ENCODE measurements at regions not wholly inside any gene's neighbourhood (a gene's known extent, or its start where the extent isn't known, plus 50 kb on each side); places are given as distances from the start of the nearest gene placed in this dataset.
"Not testable (repeated sequence)": the region's sequence is repeated elsewhere in the genome, so short reads cannot be mapped to it uniquely, and the experiment has no call there.

GRCh38 chr3:3433711-3434110 lies 254.2 kb upstream of the CRBN start:
- no peak for DNase-seq

- no peak for DNase-seq
Measured at GRCh38 chr3:3429841-3430240, 250.3 kb upstream of the CRBN start.

DNA sequence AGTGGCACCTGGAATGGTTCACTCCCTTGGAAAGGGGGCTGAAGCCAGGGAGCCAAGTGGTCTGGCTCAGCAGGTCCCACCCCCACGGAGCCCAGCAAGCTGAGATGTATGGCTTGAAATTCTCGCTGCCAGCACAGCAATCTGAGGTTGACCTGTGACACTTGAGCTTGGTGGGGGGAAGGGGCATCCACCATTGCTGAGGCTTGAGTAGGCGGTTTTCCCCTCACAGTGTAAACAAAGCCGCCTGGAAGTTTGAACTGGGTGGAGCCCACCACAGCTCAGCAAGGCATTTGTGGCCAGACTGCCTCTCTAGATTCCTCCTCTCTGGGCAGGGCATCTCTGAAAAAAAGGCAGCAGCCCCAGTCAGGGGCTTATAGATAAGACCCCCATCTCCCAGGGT lies 228.2 kb upstream of the CRBN start:
- not testable (repeated sequence) for DNase-seq

DNA sequence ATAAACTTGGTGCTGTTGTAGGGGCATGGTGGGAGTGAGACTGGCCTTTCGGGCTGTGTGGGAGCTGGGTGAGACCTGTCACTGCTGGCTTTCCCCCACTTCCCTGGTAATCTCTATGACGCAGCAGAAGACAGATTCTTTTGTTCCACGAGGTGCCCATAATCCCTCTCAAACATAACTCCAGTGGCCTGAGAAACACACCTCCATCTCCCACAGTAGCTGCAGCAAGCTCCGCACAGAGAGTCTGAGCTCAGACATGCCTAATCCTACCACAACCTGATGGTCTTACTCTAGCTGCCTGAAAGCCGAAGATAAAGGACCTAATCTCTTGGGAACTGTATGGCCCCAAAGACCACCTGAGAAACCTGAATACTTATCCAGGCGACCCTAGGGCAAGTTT lies 225.6 kb upstream of the CRBN start:
- no peak for DNase-seq

- no peak for DNase-seq
Measured at GRCh38 chr3:3403700-3404099, 224.2 kb upstream of the CRBN start.

- DNase-seq, result no peak
Measured at GRCh38 chr3:3392946-3393345, 213.5 kb upstream of the CRBN start.

- DNase-seq, result no peak
Measured at GRCh38 chr3:3383461-3383860, 204.0 kb upstream of the CRBN start.

DNA sequence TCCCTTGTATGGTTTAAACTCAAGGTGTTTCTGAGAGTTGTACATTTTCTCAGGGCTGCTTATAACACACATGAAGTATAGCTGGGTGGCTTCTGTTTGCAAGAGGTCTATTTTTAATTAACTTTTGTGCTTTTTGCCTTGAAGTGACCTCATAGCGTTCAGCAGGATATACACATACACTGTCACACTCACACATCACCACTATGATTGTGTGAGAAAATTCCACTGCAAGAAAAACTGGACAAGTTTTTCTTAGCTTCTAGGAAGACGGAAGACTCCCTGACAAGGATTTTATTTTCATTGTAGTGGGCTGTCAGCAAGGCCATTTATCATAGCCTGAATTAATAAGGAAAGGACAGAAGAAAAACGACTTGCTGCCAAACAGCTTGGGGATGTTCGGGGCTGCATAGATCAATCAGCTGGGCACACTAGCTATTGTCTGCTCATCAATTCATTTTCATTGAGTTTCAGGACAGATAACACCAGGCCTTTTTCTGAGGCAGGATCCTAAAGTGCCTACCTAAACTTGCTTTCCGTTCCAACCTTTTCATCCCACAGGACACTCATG lies 192.8 kb upstream of the CRBN start:
- no peak for DNase-seq

DNA sequence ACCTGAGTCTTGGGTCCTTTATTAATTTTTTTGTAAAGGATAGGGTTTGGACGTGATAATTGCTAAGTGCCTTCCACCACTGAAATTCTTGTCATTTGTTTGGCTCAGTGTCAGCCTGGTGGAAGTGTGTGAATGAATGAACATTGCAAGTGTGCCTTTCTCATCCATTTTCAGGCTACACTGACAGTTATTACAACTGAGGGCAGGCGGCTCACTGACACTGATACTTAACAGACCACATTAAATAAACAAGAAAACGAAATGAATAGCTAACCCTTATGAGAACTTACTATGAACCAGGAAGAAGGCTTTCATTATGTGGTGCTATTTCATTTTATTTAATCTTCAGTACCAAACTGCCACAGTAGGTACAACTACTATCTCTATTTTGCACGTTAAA lies 188.8 kb upstream of the CRBN start:
- DNase-seq, result no peak

DNA sequence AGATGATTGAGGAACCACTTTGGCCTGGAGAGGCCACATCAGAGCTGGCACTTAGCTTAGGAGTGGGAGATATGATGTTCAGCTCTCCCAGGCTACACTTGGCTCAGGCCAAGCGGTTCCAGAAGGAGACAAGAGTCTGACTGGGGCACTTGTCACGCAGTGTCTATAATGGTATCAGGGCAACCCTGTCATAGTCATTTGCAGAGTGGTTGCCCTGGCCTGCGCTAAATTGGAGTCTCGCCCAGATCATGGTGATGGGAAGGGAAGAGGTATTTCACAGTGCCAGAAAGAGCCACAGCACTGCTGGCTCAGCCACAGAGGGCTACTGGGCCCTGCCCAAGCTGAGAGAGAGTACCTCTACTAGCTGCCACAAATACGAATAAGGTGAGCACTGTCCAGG lies 186.9 kb upstream of the CRBN start:
- peak; percentile 38 for DNase-seq

- DNase-seq, result no peak
Measured at GRCh38 chr3:3365716-3366115, 186.2 kb upstream of the CRBN start.

DNA sequence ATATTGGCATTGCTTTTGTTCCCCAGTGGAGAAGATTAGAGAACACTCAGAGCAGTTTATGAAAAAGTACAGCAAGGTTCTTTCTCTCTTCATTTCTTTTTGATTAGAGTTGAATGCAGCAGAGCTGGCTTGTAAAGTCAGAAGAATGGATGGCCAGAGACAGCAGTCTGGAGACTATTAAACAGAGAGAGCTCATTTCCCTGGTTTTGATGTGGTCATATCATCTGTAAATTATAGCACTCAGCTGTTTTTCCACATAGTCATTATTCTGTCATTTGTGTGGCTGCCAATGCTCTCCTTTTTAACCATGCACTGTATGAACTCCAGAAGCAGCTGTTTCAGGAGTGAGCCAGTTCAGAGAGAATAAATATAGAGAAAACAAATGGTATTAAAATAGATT lies 177.4 kb upstream of the CRBN start:
- DNase-seq, result no peak

- no peak for DNase-seq
Measured at GRCh38 chr3:3355442-3355841, 176.0 kb upstream of the CRBN start.

- DNase-seq, result no peak
Measured at GRCh38 chr3:3353153-3353552, 173.7 kb upstream of the CRBN start.

DNA sequence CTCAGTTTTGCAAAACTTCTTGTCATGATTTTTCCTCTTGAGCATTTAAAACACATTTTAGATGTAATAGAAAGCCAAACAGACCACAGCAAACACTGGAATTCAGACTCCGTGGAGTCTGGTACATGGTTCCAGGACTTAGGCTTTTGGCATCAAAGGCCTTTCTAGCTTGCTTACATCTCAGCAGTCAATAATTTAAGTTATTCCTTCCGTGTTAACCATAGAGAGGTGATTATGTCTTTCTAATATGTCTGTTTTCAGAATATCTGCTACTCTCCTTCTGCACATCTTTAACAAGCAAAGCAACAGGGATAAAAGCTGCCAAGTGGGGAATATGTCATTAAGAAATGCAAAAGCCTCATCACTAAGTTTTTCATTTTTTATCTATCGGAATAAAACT lies 171.7 kb upstream of the CRBN start:
- DNase-seq, result no peak

DNA sequence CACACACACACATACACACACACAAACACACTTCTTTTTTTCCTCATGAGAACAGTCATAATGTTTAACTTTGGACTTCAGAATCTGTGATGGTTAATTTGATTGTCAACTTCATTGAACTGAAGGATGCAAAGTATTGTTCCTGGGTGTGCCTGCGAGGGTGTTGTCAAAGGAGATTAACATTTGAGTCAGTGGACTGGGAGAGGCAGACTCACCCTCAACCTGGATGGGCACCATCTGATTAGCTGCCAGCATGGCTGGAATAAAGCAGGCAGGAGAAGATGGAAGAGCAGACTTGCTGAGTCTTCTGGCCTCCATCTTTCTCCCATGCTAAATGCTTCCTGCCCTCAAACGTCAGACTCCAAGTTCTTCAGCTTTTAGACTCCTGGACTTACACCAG lies 167.6 kb upstream of the CRBN start:
- not testable (repeated sequence) for DNase-seq

DNA sequence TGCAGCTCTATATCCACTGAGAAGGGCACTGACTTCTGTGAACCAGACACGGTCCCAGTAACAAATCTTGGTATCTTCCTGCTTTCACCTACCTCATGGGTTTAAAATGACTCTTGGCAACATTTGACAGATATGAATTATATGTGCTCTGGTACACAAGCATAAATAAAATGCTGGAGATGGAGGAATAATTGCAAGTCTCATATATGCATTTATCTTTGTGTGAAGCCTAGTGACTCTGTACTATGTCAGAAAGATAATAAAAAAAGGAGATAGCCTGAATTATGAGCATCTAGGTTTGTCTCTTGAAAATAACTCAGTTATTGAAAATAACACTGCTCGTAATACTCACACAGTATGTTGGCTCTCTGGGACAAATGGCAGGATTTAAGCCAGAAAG lies 167.1 kb upstream of the CRBN start:
- DNase-seq, result no peak

DNA sequence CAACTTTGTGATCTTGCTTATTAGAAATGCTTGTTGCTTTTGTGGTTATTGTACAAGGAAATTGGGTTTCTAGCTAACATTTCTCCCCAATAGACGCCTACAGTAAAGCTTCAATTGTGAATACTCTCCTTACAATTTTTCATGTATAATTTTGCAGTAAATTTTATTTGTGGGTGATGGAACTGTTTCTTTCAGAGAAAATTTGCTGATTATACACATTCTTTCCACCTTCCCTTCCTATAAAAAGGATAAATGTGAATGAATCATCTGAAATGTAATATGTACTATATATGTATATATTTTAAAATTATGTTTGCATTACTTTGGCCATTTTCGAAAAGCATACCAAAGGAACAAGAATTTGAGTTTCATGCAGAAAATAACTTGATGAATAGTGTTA lies 162.7 kb upstream of the CRBN start:
- no peak for DNase-seq

- no peak for DNase-seq
Measured at GRCh38 chr3:3340965-3341895, 161.7 kb upstream of the CRBN start.

DNA sequence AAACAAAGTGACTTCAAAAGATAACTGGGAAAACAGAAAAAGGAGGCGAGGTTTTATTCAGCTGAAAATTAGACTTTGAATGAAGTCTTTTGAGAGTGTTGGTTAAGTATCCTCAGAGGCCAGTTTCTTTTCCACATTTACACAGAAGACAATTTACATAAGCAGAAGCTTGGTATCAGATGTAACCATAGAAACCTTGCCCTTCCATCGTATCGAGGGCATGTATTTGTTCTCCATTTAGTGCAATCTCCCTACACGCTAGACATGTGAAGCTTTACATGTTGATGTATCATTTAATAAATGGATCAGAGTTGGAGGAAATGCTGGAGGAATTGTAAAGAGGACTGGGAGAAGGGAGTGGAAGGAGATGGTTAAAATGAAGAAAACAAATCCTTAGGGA lies 161.0 kb upstream of the CRBN start:
- DNase-seq, result no peak

DNA sequence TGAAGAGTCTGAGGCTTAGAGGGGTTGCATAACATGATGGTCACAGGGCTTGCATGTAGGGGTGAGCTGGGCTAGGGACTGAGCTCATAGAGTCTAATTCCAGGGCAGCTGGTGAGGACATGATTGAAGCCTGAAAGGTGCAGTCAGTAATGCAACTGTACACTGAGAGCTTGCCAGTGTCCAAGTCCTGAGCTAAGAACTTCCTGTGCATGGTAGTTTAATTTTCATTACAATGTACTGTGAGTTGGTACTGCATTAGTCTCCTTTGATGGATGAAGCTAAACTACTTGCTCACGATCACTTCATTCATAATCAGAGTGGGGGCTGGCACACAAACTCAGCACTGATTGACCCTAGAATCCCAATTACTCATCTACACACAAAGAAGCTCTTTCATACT lies 156.4 kb upstream of the CRBN start:
- no peak for DNase-seq

GRCh38 chr3:3334491-3334890 lies 155.0 kb upstream of the CRBN start:
- DNase-seq, result no peak

- no peak for DNase-seq
Measured at GRCh38 chr3:3333571-3333970, 154.1 kb upstream of the CRBN start.

DNA sequence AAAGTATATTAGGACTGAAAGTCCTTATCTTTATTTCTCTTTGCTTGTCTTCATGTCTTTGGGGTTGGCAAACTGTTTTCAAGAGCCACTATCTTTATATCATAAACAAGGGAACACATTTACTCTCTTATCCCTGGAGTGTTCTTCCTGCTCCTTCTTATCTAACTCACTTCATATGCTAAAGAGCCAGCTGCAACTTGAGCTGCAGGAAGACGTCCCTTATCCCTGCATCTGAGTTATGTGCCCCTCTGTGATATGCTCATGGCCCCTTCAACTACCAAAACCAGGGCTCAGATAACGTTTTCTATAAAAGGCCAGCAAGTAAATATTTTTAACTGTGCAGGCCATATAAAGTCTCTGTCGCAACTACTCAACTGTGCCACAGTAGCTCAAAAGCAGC lies 137.0 kb upstream of the CRBN start:
- no peak for DNase-seq

- no peak for DNase-seq
Measured at GRCh38 chr3:3315846-3316245, 136.4 kb upstream of the CRBN start.
